H1 (cell line): ENCODE measurements at regions not wholly inside any gene's neighbourhood (a gene's known extent, or its start where the extent isn't known, plus 50 kb on each side); places are given as distances from the start of the nearest gene placed in this dataset.

Experiments
- CTCF ChIA-PET: fragments of 300-600 bp; sonication (Branson Sonifier 250); formaldehyde crosslinking; loops from one replicate; lab custom pipeline; 2021; ENCODE audit not compliant: partially characterized antibody; lab: Charles Lee
- POLR2A ChIA-PET: fragments of 300-600 bp; sonication (Branson Sonifier 250); formaldehyde crosslinking; loops from one replicate; lab custom pipeline; 2021; ENCODE audit warnings: inconsistent platforms; ENCODE audit not compliant: partially characterized antibody; lab: Charles Lee
- DNase-seq, 2 experiments: peaks; one replicate each; pipeline versions ENCODE4 v3.0.0 to v3.0.0-alpha.2; 2010 to 2022; ENCODE audit warnings: low spot score in 2 of 2, low read depth in 1 of 2, mixed read lengths in 1 of 2
- FAIRE-seq: peaks from 2 replicates; lab custom pipeline; 2011; peaks lifted over from hg19 to GRCh38; lab: Jason Lieb, UNC
- H2AFZ ChIP-seq: 2 replicates; pipeline ENCODE4 v1.8.1; 2012; ENCODE audit warnings: low read length, inconsistent platforms
- H2AK5ac ChIP-seq: 2 replicates; pipeline ENCODE4 v1.6.1; 2013; ENCODE audit warnings: low read depth, low read length
- H2BK120ac ChIP-seq: replicated peaks from 2 replicates; pipeline ENCODE3; 2013; ENCODE audit warnings: low read depth, low read length, inconsistent platforms
- H2BK12ac ChIP-seq: 2 replicates; pipeline ENCODE4 v1.6.1; 2013; ENCODE audit warnings: low read depth, low read length
- H2BK15ac ChIP-seq: 2 replicates; pipeline ENCODE4 v1.6.1; 2013; ENCODE audit warnings: low read length
- H2BK20ac ChIP-seq: 2 replicates; pipeline ENCODE4 v1.6.1; 2013; ENCODE audit warnings: low read length
- H2BK5ac ChIP-seq: 2 replicates; pipeline ENCODE4 v1.6.1; 2013; ENCODE audit warnings: low read depth, low read length
- H3K14ac ChIP-seq: 2 replicates; pipeline ENCODE4 v1.6.1; 2013; ENCODE audit warnings: inconsistent platforms; ENCODE audit not compliant: insufficient read length
- H3K18ac ChIP-seq: 2 replicates; pipeline ENCODE4 v1.6.1; 2013; ENCODE audit warnings: low read length; ENCODE audit errors: extremely low read depth
- H3K23ac ChIP-seq: 2 replicates; pipeline ENCODE4 v1.6.1; 2013; ENCODE audit warnings: inconsistent platforms; ENCODE audit not compliant: insufficient read length
- H3K23me2 ChIP-seq: 2 replicates; pipeline ENCODE4 v1.6.1; 2013; ENCODE audit warnings: low read depth, low read length
- H3K27ac ChIP-seq: 2 replicates; pipeline ENCODE4 v1.6.1; 2011; ENCODE audit warnings: low read depth, low read length, inconsistent platforms
- H3K27me3 ChIP-seq, 4 experiments: replicated peaks in 1 of 4; 1 replicate in 1 of 4; 2 replicates in 3 of 4; pipeline versions ENCODE4 v1.6.1 to v1.8.1; 2011 to 2013; ENCODE audit warnings: low read length in 3 of 4, mild to moderate bottlenecking in 3 of 4, inconsistent platforms in 2 of 4, mixed read lengths in 2 of 4, moderate library complexity in 1 of 4; ENCODE audit not compliant: control insufficient read depth in 3 of 4, insufficient read depth in 3 of 4; ENCODE audit errors: extremely low read depth in 1 of 4
- H3K36me3 ChIP-seq, 4 experiments: 2 replicates each; pipeline versions ENCODE4 v1.6.1 to v1.8.1; 2011 to 2013; ENCODE audit warnings: mild to moderate bottlenecking in 4 of 4, low read length in 3 of 4, moderate library complexity in 2 of 4, control low read depth in 1 of 4, inconsistent platforms in 1 of 4; ENCODE audit not compliant: insufficient read depth in 4 of 4, control insufficient read depth in 2 of 4
- H3K4ac ChIP-seq: replicated peaks from 2 replicates; pipeline ENCODE3; 2013; ENCODE audit warnings: low read length, low read depth, mixed read lengths, inconsistent platforms; ENCODE audit not compliant: insufficient read length
- H3K4me1 ChIP-seq, 4 experiments: replicated peaks in 1 of 4; 1 replicate in 1 of 4; 2 replicates in 3 of 4; pipeline versions ENCODE4 v1.6.1 to v1.8.1; 2011 to 2013; ENCODE audit warnings: low read length in 3 of 4, inconsistent platforms in 2 of 4, mixed read lengths in 1 of 4; ENCODE audit not compliant: insufficient read depth in 4 of 4, control insufficient read depth in 3 of 4
- H3K4me2 ChIP-seq, 2 experiments: 2 replicates each; pipeline versions ENCODE4 v1.6.1 to v1.8.1; 2011 to 2013; ENCODE audit warnings: low read depth in 2 of 2, low read length in 2 of 2, control low read depth in 1 of 2, inconsistent platforms in 1 of 2, mild to moderate bottlenecking in 1 of 2; ENCODE audit not compliant: insufficient read depth in 1 of 2
- H3K4me3 ChIP-seq, 4 experiments: fragments of 200-600, 300-600 bp in 1 of 4; sonication (generic), shearing (Covaris generic), sonication (Bioruptor Twin) in 1 of 4; 2 replicates each; pipeline versions ENCODE4 v1.5.1 to v1.8.1; 2011 to 2016; ENCODE audit warnings: low read length in 4 of 4, low read depth in 3 of 4, control low read depth in 2 of 4, inconsistent platforms in 2 of 4, mild to moderate bottlenecking in 2 of 4, mixed read lengths in 1 of 4, moderate library complexity in 1 of 4; ENCODE audit not compliant: insufficient read depth in 2 of 4; ENCODE audit errors: extremely low read depth in 1 of 4
- H3K56ac ChIP-seq: replicated peaks from 2 replicates; pipeline ENCODE3; 2013; ENCODE audit warnings: low read depth, mild to moderate bottlenecking, mixed read lengths, low read length, inconsistent platforms; ENCODE audit not compliant: insufficient read length
- H3K79me1 ChIP-seq: 2 replicates; pipeline ENCODE4 v1.6.1; 2013; ENCODE audit warnings: low read depth, low read length, control low read depth
- H3K79me2 ChIP-seq, 2 experiments: 2 replicates each; pipeline versions ENCODE4 v1.6.1 to v1.8.1; 2012 to 2013; ENCODE audit warnings: low read length in 2 of 2, mild to moderate bottlenecking in 2 of 2, inconsistent platforms in 1 of 2; ENCODE audit not compliant: insufficient read depth in 2 of 2, control insufficient read depth in 1 of 2
- H3K9ac ChIP-seq, 4 experiments: replicated peaks in 1 of 4; 1 replicate in 1 of 4; 2 replicates in 3 of 4; pipeline versions ENCODE4 v1.6.1 to v1.8.1; 2011 to 2013; ENCODE audit warnings: low read depth in 3 of 4, low read length in 3 of 4, control low read depth in 2 of 4, mild to moderate bottlenecking in 2 of 4, moderate library complexity in 2 of 4, inconsistent platforms in 1 of 4; ENCODE audit errors: extremely low read depth in 1 of 4
- H3K9me3 ChIP-seq, 2 experiments: 2 replicates each; pipeline versions ENCODE4 v1.6.1 to v1.8.1; 2012 to 2013; ENCODE audit warnings: mild to moderate bottlenecking in 2 of 2, moderate library complexity in 2 of 2, control low read depth in 1 of 2, inconsistent platforms in 1 of 2, low read depth in 1 of 2, low read length in 1 of 2, mixed read lengths in 1 of 2; ENCODE audit not compliant: insufficient read depth in 2 of 2
- H4K20me1 ChIP-seq, 2 experiments: replicated peaks in 1 of 2; 2 replicates each; pipeline versions ENCODE3 to v1.8.1; 2011 to 2013; ENCODE audit warnings: inconsistent platforms in 2 of 2, low read length in 2 of 2, mild to moderate bottlenecking in 1 of 2; ENCODE audit not compliant: insufficient read depth in 2 of 2, control insufficient read depth in 1 of 2
- H4K5ac ChIP-seq: 2 replicates; pipeline ENCODE4 v1.6.1; 2013; ENCODE audit warnings: low read length, low read depth, mixed read lengths, inconsistent platforms; ENCODE audit not compliant: insufficient read length
- H4K8ac ChIP-seq: 2 replicates; pipeline ENCODE4 v1.8.0; 2013; ENCODE audit warnings: mild to moderate bottlenecking, moderate library complexity, low read length, inconsistent platforms; ENCODE audit not compliant: insufficient read depth; ENCODE audit errors: extremely low read depth
- H4K91ac ChIP-seq: replicated peaks from 2 replicates; pipeline ENCODE3; 2013; ENCODE audit warnings: low read length, mixed read lengths, inconsistent platforms; ENCODE audit not compliant: insufficient read length
- HDAC6 ChIP-seq: IDR thresholded peaks from one replicate; pipeline ENCODE4 v1.7.1; 2012; ENCODE audit warnings: low read depth, mild to moderate bottlenecking, inconsistent platforms, low read length, moderate library complexity
- WGBS, 2 experiments: shearing (Covaris generic) in 1 of 2; methylation state at CpG; one replicate each; pipeline versions ENCODE4 v1.1.6 to v1.1.7; 2013 to 2015; ENCODE audit warnings: low lambda C conversion rate in 2 of 2, mixed read lengths in 2 of 2, inconsistent platforms in 1 of 2, low coverage in 1 of 2, missing lambda C conversion rate in 1 of 2; ENCODE audit not compliant: insufficient replicate concordance in 2 of 2, insufficient coverage in 1 of 2, insufficient read length in 1 of 2; ENCODE audit errors: extremely low coverage in 1 of 2, missing lambda C conversion rate in 1 of 2; 5-methylcytosine and 5-hydroxymethylcytosine counted together

DNA sequence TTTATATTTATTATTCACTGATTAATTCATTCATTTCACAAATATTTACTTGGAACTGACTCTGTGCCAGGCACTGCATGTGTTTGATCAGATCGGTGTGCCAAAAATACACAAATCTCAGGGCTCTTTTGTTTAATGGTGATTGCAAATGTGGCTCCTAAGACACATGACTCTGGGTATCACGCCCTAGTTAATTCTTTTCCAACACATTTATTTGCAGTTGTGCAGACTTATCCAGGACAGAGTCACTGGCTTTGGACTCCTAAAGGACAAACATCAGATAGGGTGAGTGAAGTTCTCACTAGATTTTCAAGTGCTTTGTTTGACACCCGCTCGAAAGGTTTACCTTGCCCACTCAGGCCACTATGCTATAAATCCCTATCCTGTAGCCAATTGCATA is 335.5 kb downstream of the BARHL2 start:
- Histone ChIP-seq H4K20me1 (no peaks in the 10 kb centered on the region), H3K4ac (no peak overlapping the region), H2AK5ac (no peak overlapping the region), H3K18ac (no peak overlapping the region), H4K91ac (no peak overlapping the region), H3K4me2 (no peak overlapping the region), H3K56ac (no peak overlapping the region), H3K23me2 (no peaks in the 10 kb centered on the region), H2BK120ac (no peak overlapping the region), H2BK5ac (no peak overlapping the region), H3K23ac (no peak overlapping the region), H3K27ac (no peak overlapping the region), H4K8ac (no peak overlapping the region), H3K79me1 (no peaks in the 10 kb centered on the region), H2AFZ (no peak overlapping the region; the same call in 1 of the 2 replicates), H3K14ac (no peak overlapping the region), H3K9ac (no peak overlapping the region), H3K36me3 (no peaks in the 10 kb centered on the region), H3K9me3 (0 out of 4 replicates have a peak, but pooled peaks cover 0 to 2% of the 10 kb centered on the region in 2 experiments), H3K4me1 (0 out of 7 replicates have a peak, but pooled peaks cover 0 to 1% (median 0%) of the 10 kb centered on the region in 4 experiments), H4K5ac (no peak overlapping the region), H2BK15ac (no peak overlapping the region), H3K4me3 (no peak overlapping the region), H3K27me3 (no peaks in the 10 kb centered on the region), H2BK20ac (no peak overlapping the region), H3K79me2 (no peaks in the 10 kb centered on the region), H2BK12ac (no peak overlapping the region)
- no peak for TF ChIP-seq HDAC6
- no peak for DNase-seq
- ChIA-PET CTCF (no interaction called here), POLR2A (no interaction called here)
- no peak for FAIRE-seq
- 92% methylated on average over 4 of the region's 4 CpGs; no CpG with 5 or more reads in 1 of the 2 experiments for WGBS, 2 experiments
